ENCODE measurements at regions not wholly inside any gene's neighbourhood (a gene's known extent, or its start where the extent isn't known, plus 50 kb on each side); places are given as distances from the start of the nearest gene placed in this dataset.

DNA sequence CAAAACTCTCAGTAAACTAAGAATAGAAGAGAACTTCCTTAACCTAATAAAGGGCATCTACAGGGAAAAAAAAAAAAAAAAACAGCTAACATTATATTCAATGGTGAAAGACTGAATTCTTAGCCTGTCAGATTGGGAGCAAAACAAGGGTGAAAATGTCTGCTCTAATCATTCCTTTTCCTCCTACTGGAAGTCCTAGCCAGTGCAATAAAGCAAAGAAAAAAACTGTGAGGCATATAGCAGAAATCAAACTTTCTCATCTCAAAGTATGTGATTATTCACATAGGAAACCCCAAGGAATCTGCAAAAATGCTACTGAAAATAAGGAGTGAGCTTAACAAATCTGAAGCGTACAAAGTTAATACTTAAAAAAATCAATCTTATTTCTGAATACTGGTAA, 170.7 kb downstream of the NUAK1 start:
- no peaks in the 10 kb centered on the region for H3K9me3 ChIP-seq (ENCODE audit: control insufficient read depth in 2 of 2, low read length in 2 of 2)

DNA sequence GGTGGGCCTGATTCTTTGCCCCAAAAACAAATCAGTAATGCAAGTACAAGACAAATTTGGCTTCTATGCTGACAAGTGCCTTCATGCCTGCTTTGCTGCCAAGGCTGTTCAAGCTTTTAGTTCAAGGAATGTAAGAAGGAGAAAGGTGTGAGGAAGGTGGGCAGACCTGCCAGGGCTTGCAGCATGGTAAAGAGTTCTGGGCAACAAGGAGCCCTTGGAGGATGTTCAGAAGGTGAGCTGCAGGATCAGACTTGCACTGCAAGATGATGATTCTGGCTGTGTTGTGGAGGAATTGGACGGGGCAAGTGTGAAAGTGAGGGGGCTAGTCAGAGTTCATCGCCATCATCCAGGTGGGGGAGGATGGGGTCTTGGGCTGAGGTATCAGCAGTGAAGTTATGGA, 167.9 kb downstream of the NUAK1 start:
- H3K36me3 ChIP-seq (ENCODE audit: control insufficient read depth in 2 of 2, insufficient read depth in 2 of 2, low read length in 2 of 2): no peaks in the 10 kb centered on the region
- no peaks in the 10 kb centered on the region for H3K4me1 ChIP-seq (ENCODE audit: control insufficient read depth in 2 of 2, insufficient read depth in 2 of 2, low read length in 2 of 2)
- H3K9ac ChIP-seq (ENCODE audit: low read depth in 1 of 2, low read length in 2 of 2): no peak overlapping the region
- no peaks in the 10 kb centered on the region for H3K27me3 ChIP-seq (ENCODE audit: control insufficient read depth in 2 of 2, insufficient read depth in 2 of 2, low read length in 2 of 2)
- H3K4me3 ChIP-seq (ENCODE audit: low read length in 2 of 2): no peak overlapping the region
- H3K27ac ChIP-seq (ENCODE audit: low read depth in 2 of 2, low read length in 2 of 2): no peak overlapping the region
- H3K9me3 ChIP-seq (ENCODE audit: control insufficient read depth in 2 of 2, low read length in 2 of 2): no peaks in the 10 kb centered on the region

More for the DNA sequence above, 170.7 kb downstream of the NUAK1 start:
- Histone ChIP-seq H3K27ac (ENCODE audit: low read depth in 2 of 2, low read length in 2 of 2) (no peak overlapping the region), H3K4me1 (ENCODE audit: control insufficient read depth in 2 of 2, insufficient read depth in 2 of 2, low read length in 2 of 2) (no peaks in the 10 kb centered on the region), H3K4me3 (ENCODE audit: low read length in 2 of 2) (no peak overlapping the region), H3K9ac (ENCODE audit: low read depth in 1 of 2, low read length in 2 of 2) (no peak overlapping the region), H3K36me3 (ENCODE audit: control insufficient read depth in 2 of 2, insufficient read depth in 2 of 2, low read length in 2 of 2) (no peaks in the 10 kb centered on the region), H3K27me3 (ENCODE audit: control insufficient read depth in 2 of 2, insufficient read depth in 2 of 2, low read length in 2 of 2) (no peaks in the 10 kb centered on the region)

DNA sequence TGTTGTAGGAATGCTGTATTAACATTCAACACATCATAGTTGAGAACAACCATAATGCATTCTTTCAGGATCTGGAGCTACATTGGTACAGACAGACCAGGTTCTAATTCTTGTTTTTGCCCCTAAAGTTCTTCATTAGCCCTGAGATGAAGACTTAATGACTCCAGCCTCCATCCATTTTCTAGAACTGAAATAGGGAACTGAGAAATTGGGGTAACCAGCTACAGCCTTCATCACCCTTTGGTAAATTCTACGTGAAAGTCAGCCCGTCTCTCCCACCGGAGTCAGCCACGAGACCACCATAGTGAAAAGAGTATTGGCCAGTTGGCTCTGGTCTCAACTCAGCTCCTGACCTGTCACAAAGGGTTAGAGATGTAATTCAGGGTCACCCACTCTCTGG, 164.0 kb downstream of the NUAK1 start:
- no peaks in the 10 kb centered on the region for H3K27me3 ChIP-seq (ENCODE audit: control insufficient read depth in 2 of 2, insufficient read depth in 2 of 2, low read length in 2 of 2)
- no peaks in the 10 kb centered on the region for H3K36me3 ChIP-seq (ENCODE audit: control insufficient read depth in 2 of 2, insufficient read depth in 2 of 2, low read length in 2 of 2)
- no peak overlapping the region for H3K9ac ChIP-seq (ENCODE audit: low read depth in 1 of 2, low read length in 2 of 2)
- no peak overlapping the region for H3K27ac ChIP-seq (ENCODE audit: low read depth in 2 of 2, low read length in 2 of 2)
- H3K4me1 ChIP-seq (ENCODE audit: control insufficient read depth in 2 of 2, insufficient read depth in 2 of 2, low read length in 2 of 2): no peaks in the 10 kb centered on the region
- H3K4me3 ChIP-seq (ENCODE audit: low read length in 2 of 2): no peak overlapping the region
- H3K9me3 ChIP-seq (ENCODE audit: control insufficient read depth in 2 of 2, low read length in 2 of 2): no peaks in the 10 kb centered on the region

DNA sequence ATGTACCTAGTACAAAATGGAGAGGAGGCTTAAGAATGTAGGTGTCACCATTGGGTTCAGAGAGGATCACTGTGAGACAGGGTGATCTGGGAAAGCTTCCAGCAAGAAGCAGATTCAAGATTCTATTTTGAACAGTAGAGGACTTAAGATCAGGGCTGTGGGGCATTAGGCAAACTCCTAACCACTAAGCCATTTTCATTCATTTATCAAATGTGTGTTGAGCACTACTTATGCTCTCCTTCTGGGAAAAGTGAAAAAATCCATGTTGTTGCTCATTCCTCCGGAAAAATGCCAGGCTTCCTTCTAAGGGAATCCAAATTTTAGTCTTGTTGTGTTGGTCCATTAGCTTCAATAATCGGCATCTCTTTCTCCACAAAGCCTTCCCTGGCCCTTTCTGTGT, 163.4 kb downstream of the NUAK1 start:
- no peaks in the 10 kb centered on the region for H3K27me3 ChIP-seq (ENCODE audit: control insufficient read depth in 2 of 2, insufficient read depth in 2 of 2, low read length in 2 of 2)
- no peaks in the 10 kb centered on the region for H3K9me3 ChIP-seq (ENCODE audit: control insufficient read depth in 2 of 2, low read length in 2 of 2)
- H3K4me1 ChIP-seq (ENCODE audit: control insufficient read depth in 2 of 2, insufficient read depth in 2 of 2, low read length in 2 of 2): no peaks in the 10 kb centered on the region
- no peak overlapping the region for H3K9ac ChIP-seq (ENCODE audit: low read depth in 1 of 2, low read length in 2 of 2)
- H3K36me3 ChIP-seq (ENCODE audit: control insufficient read depth in 2 of 2, insufficient read depth in 2 of 2, low read length in 2 of 2): no peaks in the 10 kb centered on the region
- no peak overlapping the region for H3K27ac ChIP-seq (ENCODE audit: low read depth in 2 of 2, low read length in 2 of 2)
- no peak overlapping the region for H3K4me3 ChIP-seq (ENCODE audit: low read length in 2 of 2)

DNA sequence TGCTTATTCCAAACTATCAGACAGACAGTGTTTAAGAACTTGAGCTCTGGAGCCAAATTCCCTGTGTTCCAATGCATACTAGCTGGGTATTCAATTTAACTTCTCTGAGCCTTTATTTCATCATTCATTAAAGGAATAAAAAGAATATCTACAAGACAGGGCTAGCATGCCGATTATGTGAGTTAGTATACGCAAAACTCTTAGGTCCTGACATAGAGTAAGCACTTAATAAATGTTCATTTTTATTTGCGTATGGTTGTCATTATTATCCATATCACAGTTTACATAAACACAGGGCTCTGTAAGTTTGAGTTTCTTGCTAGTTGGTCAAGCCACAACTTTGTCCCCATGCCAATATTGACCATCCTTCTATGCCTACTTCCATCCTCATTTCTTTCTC, 161.5 kb downstream of the NUAK1 start:
- Histone ChIP-seq H3K4me3 (ENCODE audit: low read length in 2 of 2) (no peak overlapping the region), H3K9ac (ENCODE audit: low read depth in 1 of 2, low read length in 2 of 2) (no peak overlapping the region)

DNA sequence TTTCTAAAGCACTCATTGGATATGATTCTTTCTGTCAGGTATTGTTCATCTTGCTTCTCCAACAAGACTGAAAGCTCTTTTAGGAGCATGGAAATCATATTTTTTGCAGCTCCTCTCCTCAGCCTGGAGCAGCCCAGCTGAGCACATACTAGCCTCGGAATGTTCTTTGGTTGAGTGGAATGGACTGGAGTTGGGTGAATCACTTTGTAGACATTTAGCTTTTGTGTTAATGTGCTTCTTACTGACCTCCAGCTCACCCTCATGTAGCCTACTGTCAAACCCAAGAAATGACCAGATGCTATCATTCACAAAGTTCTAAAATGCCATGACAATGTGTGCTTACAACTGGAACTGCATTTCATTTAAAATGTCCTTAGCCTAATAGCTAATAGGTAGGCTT, 161.1 kb downstream of the NUAK1 start:
- peaks cover 0 to 2% of the 10 kb centered on the region in 2 donors for H3K4me1 ChIP-seq (ENCODE audit: control insufficient read depth in 2 of 2, insufficient read depth in 2 of 2, low read length in 2 of 2)
- no peaks in the 10 kb centered on the region for H3K27me3 ChIP-seq (ENCODE audit: control insufficient read depth in 2 of 2, insufficient read depth in 2 of 2, low read length in 2 of 2)
- no peak overlapping the region for H3K4me3 ChIP-seq (ENCODE audit: low read length in 2 of 2)
- no peak overlapping the region for H3K27ac ChIP-seq (ENCODE audit: low read depth in 2 of 2, low read length in 2 of 2)
- no peaks in the 10 kb centered on the region for H3K36me3 ChIP-seq (ENCODE audit: control insufficient read depth in 2 of 2, insufficient read depth in 2 of 2, low read length in 2 of 2)
- no peaks in the 10 kb centered on the region for H3K9me3 ChIP-seq (ENCODE audit: control insufficient read depth in 2 of 2, low read length in 2 of 2)
- H3K9ac ChIP-seq (ENCODE audit: low read depth in 1 of 2, low read length in 2 of 2): no peak overlapping the region

More for the DNA sequence above, 161.5 kb downstream of the NUAK1 start:
- Histone ChIP-seq H3K27ac (ENCODE audit: low read depth in 2 of 2, low read length in 2 of 2) (no peak overlapping the region), H3K36me3 (ENCODE audit: control insufficient read depth in 2 of 2, insufficient read depth in 2 of 2, low read length in 2 of 2) (no peaks in the 10 kb centered on the region), H3K9me3 (ENCODE audit: control insufficient read depth in 2 of 2, low read length in 2 of 2) (no peaks in the 10 kb centered on the region), H3K4me1 (ENCODE audit: control insufficient read depth in 2 of 2, insufficient read depth in 2 of 2, low read length in 2 of 2) (no peaks in the 10 kb centered on the region), H3K27me3 (ENCODE audit: control insufficient read depth in 2 of 2, insufficient read depth in 2 of 2, low read length in 2 of 2) (no peaks in the 10 kb centered on the region)

DNA sequence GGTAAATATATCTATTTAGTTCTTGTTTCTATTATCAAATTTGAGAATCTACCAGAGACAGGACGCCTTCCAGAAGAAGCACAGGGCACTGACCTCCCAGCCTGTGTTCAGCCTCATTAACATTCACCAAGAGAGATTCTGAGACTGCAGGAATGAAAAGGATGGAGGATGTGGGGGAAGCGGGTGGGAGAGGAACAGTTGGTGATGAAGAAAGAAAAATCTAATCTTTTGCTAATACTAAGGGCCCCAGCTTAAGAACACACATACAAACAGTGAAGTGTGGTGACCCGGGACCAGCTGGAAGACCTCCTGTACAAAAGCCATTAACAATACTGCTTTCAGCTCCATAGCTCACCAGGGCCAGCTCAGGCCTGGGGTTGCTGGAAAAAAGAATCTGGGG, 160.5 kb downstream of the NUAK1 start:
- no peaks in the 10 kb centered on the region for H3K27me3 ChIP-seq (ENCODE audit: control insufficient read depth in 2 of 2, insufficient read depth in 2 of 2, low read length in 2 of 2)
- no peaks in the 10 kb centered on the region for H3K36me3 ChIP-seq (ENCODE audit: control insufficient read depth in 2 of 2, insufficient read depth in 2 of 2, low read length in 2 of 2)
- peaks cover 0 to 2% of the 10 kb centered on the region in 2 donors for H3K4me1 ChIP-seq (ENCODE audit: control insufficient read depth in 2 of 2, insufficient read depth in 2 of 2, low read length in 2 of 2)
- no peak overlapping the region for H3K4me3 ChIP-seq (ENCODE audit: low read length in 2 of 2)
- no peak overlapping the region for H3K9ac ChIP-seq (ENCODE audit: low read depth in 1 of 2, low read length in 2 of 2)
- H3K9me3 ChIP-seq (ENCODE audit: control insufficient read depth in 2 of 2, low read length in 2 of 2): no peaks in the 10 kb centered on the region
- no peak overlapping the region for H3K27ac ChIP-seq (ENCODE audit: low read depth in 2 of 2, low read length in 2 of 2)

DNA sequence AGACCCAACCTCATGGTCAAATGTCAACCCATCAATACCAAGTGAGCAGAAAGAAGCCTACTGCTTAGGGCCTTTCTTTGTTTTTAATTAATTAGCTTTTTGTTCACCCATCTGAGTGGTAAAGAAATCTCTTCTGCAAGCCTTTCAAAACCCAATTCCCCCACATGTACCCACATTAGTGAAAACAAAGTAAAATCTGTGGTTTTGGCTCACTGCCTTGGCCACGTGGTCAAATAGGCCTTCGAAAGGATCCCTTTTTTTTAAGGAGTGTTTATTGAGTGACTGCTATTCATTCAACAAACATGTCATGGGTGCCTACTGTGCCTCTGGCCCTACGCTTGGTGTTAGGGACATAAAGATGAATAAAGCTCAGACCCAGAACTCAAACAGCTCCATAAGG, 160.1 kb downstream of the NUAK1 start:
- Histone ChIP-seq H3K9me3 (ENCODE audit: control insufficient read depth in 2 of 2, low read length in 2 of 2) (no peaks in the 10 kb centered on the region), H3K9ac (ENCODE audit: low read depth in 1 of 2, low read length in 2 of 2) (no peak overlapping the region), H3K27ac (ENCODE audit: low read depth in 2 of 2, low read length in 2 of 2) (no peak overlapping the region), H3K36me3 (ENCODE audit: control insufficient read depth in 2 of 2, insufficient read depth in 2 of 2, low read length in 2 of 2) (no peaks in the 10 kb centered on the region), H3K4me1 (ENCODE audit: control insufficient read depth in 2 of 2, insufficient read depth in 2 of 2, low read length in 2 of 2) (peaks cover 0 to 2% of the 10 kb centered on the region in 2 donors), H3K4me3 (ENCODE audit: low read length in 2 of 2) (no peak overlapping the region), H3K27me3 (ENCODE audit: control insufficient read depth in 2 of 2, insufficient read depth in 2 of 2, low read length in 2 of 2) (no peaks in the 10 kb centered on the region)

DNA sequence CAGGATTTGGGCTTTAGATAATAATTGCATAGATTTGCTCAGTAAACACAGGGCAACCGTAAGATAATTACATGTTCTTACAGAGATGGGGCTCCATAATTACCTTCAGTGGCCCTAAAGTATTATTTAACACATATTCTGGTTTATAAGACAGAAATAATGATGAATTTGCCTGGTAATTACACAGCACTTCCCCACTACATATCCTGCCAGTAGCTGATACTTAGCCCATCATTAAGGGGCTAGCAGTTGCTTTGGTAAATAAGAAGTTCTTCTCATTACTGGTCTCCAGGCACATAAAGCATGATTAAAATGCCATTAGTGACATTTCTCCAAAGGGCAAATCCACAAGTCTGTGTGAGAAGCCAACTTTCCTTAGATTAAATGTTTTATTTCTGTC, 158.7 kb downstream of the NUAK1 start:
- H3K27ac ChIP-seq (ENCODE audit: low read depth in 2 of 2, low read length in 2 of 2): no peak overlapping the region
- no peaks in the 10 kb centered on the region for H3K9me3 ChIP-seq (ENCODE audit: control insufficient read depth in 2 of 2, low read length in 2 of 2)
- no peak overlapping the region for H3K4me3 ChIP-seq (ENCODE audit: low read length in 2 of 2)
- peaks cover 0 to 2% of the 10 kb centered on the region in 2 donors for H3K4me1 ChIP-seq (ENCODE audit: control insufficient read depth in 2 of 2, insufficient read depth in 2 of 2, low read length in 2 of 2)
- H3K9ac ChIP-seq (ENCODE audit: low read depth in 1 of 2, low read length in 2 of 2): no peak overlapping the region
- no peaks in the 10 kb centered on the region for H3K36me3 ChIP-seq (ENCODE audit: control insufficient read depth in 2 of 2, insufficient read depth in 2 of 2, low read length in 2 of 2)
- H3K27me3 ChIP-seq (ENCODE audit: control insufficient read depth in 2 of 2, insufficient read depth in 2 of 2, low read length in 2 of 2): no peaks in the 10 kb centered on the region

DNA sequence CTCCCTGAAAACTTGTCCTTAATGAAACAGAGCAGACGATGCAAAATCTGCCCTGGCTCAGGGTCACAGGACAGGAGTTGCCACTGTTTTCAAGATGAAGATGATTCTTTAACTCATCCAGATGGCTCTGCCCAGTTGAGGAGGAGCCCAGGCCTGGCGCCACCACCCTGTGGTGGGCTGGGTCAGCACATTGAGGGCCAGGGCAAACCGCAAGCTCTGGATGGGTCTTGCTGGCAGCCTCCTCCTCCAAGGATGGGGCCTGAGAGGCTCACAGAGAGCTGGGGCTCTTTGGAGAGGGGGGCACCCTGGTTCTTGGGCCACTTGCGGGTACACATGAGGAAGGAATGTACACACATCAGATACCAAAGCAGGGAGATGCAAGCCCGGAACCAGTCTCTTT, 158.2 kb downstream of the NUAK1 start:
- no peak overlapping the region for H3K27ac ChIP-seq (ENCODE audit: low read depth in 2 of 2, low read length in 2 of 2)
- H3K9ac ChIP-seq (ENCODE audit: low read depth in 1 of 2, low read length in 2 of 2): no peak overlapping the region
- no peaks in the 10 kb centered on the region for H3K36me3 ChIP-seq (ENCODE audit: control insufficient read depth in 2 of 2, insufficient read depth in 2 of 2, low read length in 2 of 2)
- H3K4me1 ChIP-seq (ENCODE audit: control insufficient read depth in 2 of 2, insufficient read depth in 2 of 2, low read length in 2 of 2): peaks cover 0 to 2% of the 10 kb centered on the region in 2 donors
- H3K4me3 ChIP-seq (ENCODE audit: low read length in 2 of 2): no peak overlapping the region
- no peaks in the 10 kb centered on the region for H3K27me3 ChIP-seq (ENCODE audit: control insufficient read depth in 2 of 2, insufficient read depth in 2 of 2, low read length in 2 of 2)
- H3K9me3 ChIP-seq (ENCODE audit: control insufficient read depth in 2 of 2, low read length in 2 of 2): no peaks in the 10 kb centered on the region

DNA sequence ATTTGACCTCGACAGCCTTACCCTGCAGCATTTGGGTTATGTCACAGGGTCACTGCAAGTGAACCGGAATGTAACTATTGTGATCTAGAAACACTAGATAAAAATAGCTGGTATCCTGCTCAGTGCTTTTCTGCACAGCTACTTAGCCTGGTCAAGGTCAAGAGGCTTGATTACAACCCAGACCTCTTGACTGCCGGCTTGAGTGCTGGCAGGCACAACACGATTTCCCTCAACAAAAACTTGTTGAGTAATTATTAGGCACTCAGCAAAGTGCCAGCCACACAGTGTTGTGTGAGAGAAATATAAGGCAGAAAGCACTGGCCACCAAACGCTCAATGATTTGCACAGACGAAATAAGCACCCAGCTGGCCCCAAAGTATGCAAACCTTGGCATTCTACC, 156.7 kb downstream of the NUAK1 start:
- H3K27ac ChIP-seq (ENCODE audit: low read depth in 2 of 2, low read length in 2 of 2): no peak overlapping the region
- no peaks in the 10 kb centered on the region for H3K27me3 ChIP-seq (ENCODE audit: control insufficient read depth in 2 of 2, insufficient read depth in 2 of 2, low read length in 2 of 2)
- H3K9ac ChIP-seq (ENCODE audit: low read depth in 1 of 2, low read length in 2 of 2): no peak overlapping the region
- H3K4me3 ChIP-seq (ENCODE audit: low read length in 2 of 2): no peak overlapping the region
- H3K36me3 ChIP-seq (ENCODE audit: control insufficient read depth in 2 of 2, insufficient read depth in 2 of 2, low read length in 2 of 2): no peaks in the 10 kb centered on the region
- H3K4me1 ChIP-seq (ENCODE audit: control insufficient read depth in 2 of 2, insufficient read depth in 2 of 2, low read length in 2 of 2): peaks cover 0 to 2% of the 10 kb centered on the region in 2 donors
- no peaks in the 10 kb centered on the region for H3K9me3 ChIP-seq (ENCODE audit: control insufficient read depth in 2 of 2, low read length in 2 of 2)

All from mucosa of rectum (tissue), 2 donors.